Neural cell (in vitro differentiated cells): ENCODE measurements at regions not wholly inside any gene's neighbourhood (a gene's known extent, or its start where the extent isn't known, plus 50 kb on each side); places are given as distances from the start of the nearest gene placed in this dataset.

Source experiments
- H2AFZ ChIP-seq: fragments of 200-600, 300-800 bp; sonication (generic), shearing (Covaris generic); 2 replicates; pipeline ENCODE4 v1.6.0; 2014; ENCODE audit warnings: low read depth, mild to moderate bottlenecking, antibody characterized with exemption, low read length, moderate library complexity
- H3F3A ChIP-seq: fragments of 200-600 bp; shearing (Covaris generic); 2 replicates; pipeline ENCODE4 v1.6.1; 2016; ENCODE audit warnings: mild to moderate bottlenecking, moderate library complexity, mixed read lengths, antibody characterized with exemption, low read length; ENCODE audit not compliant: insufficient read depth, poor library complexity, severe bottlenecking
- H3K27ac ChIP-seq: fragments of 200-600, 300-800 bp; sonication (generic), shearing (Covaris generic); 2 replicates; pipeline ENCODE4 v1.5.1; 2014; ENCODE audit warnings: mild to moderate bottlenecking, low read length, moderate library complexity
- H3K27me3 ChIP-seq: fragments of 300-800, 200-600 bp; sonication (generic), shearing (Covaris generic); 2 replicates; pipeline ENCODE4 v1.6.0; 2014; ENCODE audit warnings: mild to moderate bottlenecking, low read depth, low read length, moderate library complexity; ENCODE audit not compliant: insufficient read depth
- H3K36me3 ChIP-seq: fragments of 300-800, 200-600 bp; sonication (generic), shearing (Covaris generic); 2 replicates; pipeline ENCODE4 v1.5.1; 2014; ENCODE audit warnings: mild to moderate bottlenecking, antibody characterized with exemption, low read length, moderate library complexity; ENCODE audit not compliant: insufficient read depth
- H3K4me2 ChIP-seq: fragments of 300-800, 200-600 bp; sonication (generic), shearing (Covaris generic); 2 replicates; pipeline ENCODE4 v1.6.0; 2014; ENCODE audit warnings: mild to moderate bottlenecking, low read length
- H3K4me3 ChIP-seq: fragments of 300-800, 200-600 bp; sonication (generic), shearing (Covaris generic); 2 replicates; pipeline ENCODE4 v1.5.1; 2014; ENCODE audit warnings: mild to moderate bottlenecking, low read length, moderate library complexity
- H3K79me2 ChIP-seq: fragments of 200-600 bp; shearing (Covaris generic); replicated peaks from 2 replicates; pipeline ENCODE4 v1.6.0; 2014; ENCODE audit warnings: mild to moderate bottlenecking, low read length, moderate library complexity; ENCODE audit not compliant: insufficient read depth
- H3K9ac ChIP-seq: fragments of 300-800, 200-600 bp; sonication (generic), shearing (Covaris generic); 2 replicates; pipeline ENCODE4 v1.6.1; 2016; ENCODE audit warnings: mild to moderate bottlenecking, low read length, mixed read lengths
- H3K9me2 ChIP-seq: fragments of 200-600 bp; shearing (Covaris generic); 2 replicates; pipeline ENCODE4 v1.6.1; 2016; ENCODE audit warnings: mild to moderate bottlenecking, low read length, mixed read lengths; ENCODE audit not compliant: insufficient read depth
- H3K9me3 ChIP-seq: fragments of 200-600, 300-800 bp; sonication (generic), shearing (Covaris generic); 2 replicates; pipeline ENCODE4 v1.6.1; 2016; ENCODE audit warnings: mild to moderate bottlenecking, mixed run types, low read length, moderate library complexity, mixed read lengths
- H4K20me1 ChIP-seq: fragments of 200-600 bp; shearing (Covaris generic); 2 replicates; pipeline ENCODE4 v1.6.1; 2016; ENCODE audit warnings: mild to moderate bottlenecking, mixed run types; ENCODE audit not compliant: insufficient read depth
- CTCF ChIP-seq: fragments of 450-650 bp; IDR thresholded peaks from 2 replicates; pipeline ENCODE4 v1.5.1; 2014; ENCODE audit warnings: antibody characterized with exemption, mild to moderate bottlenecking, moderate library complexity; ENCODE audit not compliant: poor library complexity, severe bottlenecking
- EP300 ChIP-seq: fragments of 450-650 bp; conservative IDR thresholded peaks from 2 replicates; pipeline ENCODE4 v1.6.1; 2014; ENCODE audit warnings: antibody characterized with exemption, mild to moderate bottlenecking, moderate library complexity; ENCODE audit not compliant: poor library complexity, severe bottlenecking
- EZH2 ChIP-seq: fragments of 200-600, 300-800 bp; shearing (Covaris generic), sonication (generic); IDR thresholded peaks from 2 replicates; pipeline ENCODE4 v1.6.1; 2014; ENCODE audit warnings: antibody characterized with exemption, low read length, borderline replicate concordance, mild to moderate bottlenecking; ENCODE audit not compliant: insufficient read depth, poor library complexity, severe bottlenecking
- MXI1 ChIP-seq: fragments of 450-650 bp; conservative IDR thresholded peaks from 2 replicates; pipeline ENCODE4 v1.6.1; 2014; ENCODE audit warnings: antibody characterized with exemption, mild to moderate bottlenecking; ENCODE audit not compliant: poor library complexity, severe bottlenecking
- POLR2AphosphoS5 ChIP-seq: IDR thresholded peaks from 2 replicates; pipeline ENCODE4 v1.6.1; 2012
- RAD21 ChIP-seq: fragments of 450-650 bp; conservative IDR thresholded peaks from 2 replicates; pipeline ENCODE4 v1.6.1; 2014; ENCODE audit warnings: antibody characterized with exemption, mild to moderate bottlenecking, moderate library complexity
- REST ChIP-seq: IDR thresholded peaks from 2 replicates; pipeline ENCODE4 v1.6.1; 2012; ENCODE audit warnings: borderline replicate concordance
- SMC3 ChIP-seq: fragments of 450-650 bp; conservative IDR thresholded peaks from 2 replicates; pipeline ENCODE4 v1.6.1; 2014; ENCODE audit warnings: antibody characterized with exemption, mild to moderate bottlenecking, moderate library complexity; ENCODE audit not compliant: poor library complexity
- TAF1 ChIP-seq: IDR thresholded peaks from 2 replicates; pipeline ENCODE4 v1.6.1; 2012; ENCODE audit warnings: low read depth

- no peak overlapping the region for H3K27ac ChIP-seq
- no peak overlapping the region for H3K4me2 ChIP-seq
- H4K20me1 ChIP-seq: no peaks in the 10 kb centered on the region
- no peaks in the 10 kb centered on the region for H3K9me3 ChIP-seq
- no peaks in the 10 kb centered on the region for H3K79me2 ChIP-seq
- H3K9me2 ChIP-seq: no peaks in the 10 kb centered on the region
- H3K9ac ChIP-seq: no peak overlapping the region
- TF ChIP-seq REST: no peak
- no peak for TF ChIP-seq EZH2
- no peak for TF ChIP-seq SMC3
- TF ChIP-seq CTCF: no peak
- no peak for TF ChIP-seq EP300
- TF ChIP-seq POLR2AphosphoS5: no peak
- no peak for TF ChIP-seq TAF1
- TF ChIP-seq RAD21: no peak
- TF ChIP-seq MXI1: no peak
- no peaks in the 10 kb centered on the region for H3F3A ChIP-seq
- H2AFZ ChIP-seq: no peak overlapping the region
- H3K4me3 ChIP-seq: no peak overlapping the region
- H3K36me3 ChIP-seq: no peaks in the 10 kb centered on the region
- no peaks in the 10 kb centered on the region for H3K27me3 ChIP-seq
Observed at GRCh38 chr3:106121491-106122289, 252.9 kb upstream of the CBLB start.

DNA sequence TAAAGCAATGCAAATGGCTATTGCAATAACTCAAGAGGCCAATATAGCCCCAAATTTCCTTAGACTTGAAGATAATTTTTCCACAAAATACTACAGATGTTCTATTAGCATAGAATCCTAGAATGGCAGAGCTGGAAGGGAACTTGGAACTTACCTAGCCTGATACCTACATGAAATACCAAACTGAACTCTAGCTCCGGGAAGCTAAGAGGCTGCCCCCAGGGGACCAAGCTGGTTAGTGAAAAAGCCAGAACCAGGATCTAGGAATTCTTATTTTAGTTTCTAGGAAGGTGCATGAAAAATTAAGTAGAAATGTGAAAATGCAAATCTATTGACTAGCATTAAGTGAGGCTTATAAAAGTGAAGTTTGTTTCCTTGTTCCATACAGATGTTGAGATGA lies 256.0 kb upstream of the CBLB start:
- no peak for TF ChIP-seq MXI1
- no peak for TF ChIP-seq SMC3
- TF ChIP-seq RAD21: no peak
- no peak for TF ChIP-seq CTCF
- no peak for TF ChIP-seq TAF1
- TF ChIP-seq REST: no peak
- Histone ChIP-seq H3F3A (no peaks in the 10 kb centered on the region), H3K4me2 (no peak overlapping the region), H3K27ac (no peak overlapping the region), H2AFZ (no peak overlapping the region), H3K27me3 (no peaks in the 10 kb centered on the region), H3K36me3 (no peaks in the 10 kb centered on the region), H3K9me2 (no peaks in the 10 kb centered on the region), H3K9me3 (no peaks in the 10 kb centered on the region), H4K20me1 (no peaks in the 10 kb centered on the region), H3K4me3 (no peak overlapping the region), H3K79me2 (no peaks in the 10 kb centered on the region), H3K9ac (no peak overlapping the region)
